ENCODE measurements at regions not wholly inside any gene's neighbourhood (a gene's known extent, or its start where the extent isn't known, plus 50 kb on each side); places are given as distances from the start of the nearest gene placed in this dataset.

- no peak for DNase-seq
These were observed 114.4 kb upstream of the TCERG1L start for GRCh38 chr10:131425752-131426533.

GRCh38 chr10:131426534-131426898, 115.0 kb upstream of the TCERG1L start:
- no peak for DNase-seq

GRCh38 chr10:131427281-131427680, 115.8 kb upstream of the TCERG1L start:
- DNase-seq: no peak

- no peak for DNase-seq
These were observed 116.4 kb upstream of the TCERG1L start for GRCh38 chr10:131427901-131428300.

GRCh38 chr10:131429141-131429540, 117.6 kb upstream of the TCERG1L start:
- DNase-seq: no peak

GRCh38 chr10:131429942-131430341, 118.4 kb upstream of the TCERG1L start:
- DNase-seq: no peak

- no peak for DNase-seq
These were observed 119.3 kb upstream of the TCERG1L start for GRCh38 chr10:131430716-131431412.

GRCh38 chr10:131431533-131431932, 120.0 kb upstream of the TCERG1L start:
- DNase-seq: no peak

- no peak for DNase-seq
These were observed 120.6 kb upstream of the TCERG1L start for GRCh38 chr10:131431978-131432690.

GRCh38 chr10:131433568-131433967, 122.0 kb upstream of the TCERG1L start:
- no peak for DNase-seq

- no peak for DNase-seq
These were observed 123.7 kb upstream of the TCERG1L start for GRCh38 chr10:131435232-131435631.

- no peak for DNase-seq
These were observed 124.4 kb upstream of the TCERG1L start for GRCh38 chr10:131435760-131436457.

GRCh38 chr10:131436458-131436857, 124.9 kb upstream of the TCERG1L start:
- no peak for DNase-seq

- no peak for DNase-seq
These were observed 126.3 kb upstream of the TCERG1L start for GRCh38 chr10:131437556-131438475.

- DNase-seq: no peak
These were observed 127.1 kb upstream of the TCERG1L start for GRCh38 chr10:131438665-131439064.

- DNase-seq: no peak
These were observed 128.2 kb upstream of the TCERG1L start for GRCh38 chr10:131439705-131440104.

- DNase-seq: no peak
These were observed 129.2 kb upstream of the TCERG1L start for GRCh38 chr10:131440405-131441360.

- no peak for DNase-seq
These were observed 130.8 kb upstream of the TCERG1L start for GRCh38 chr10:131442271-131442670.

- DNase-seq: no peak
These were observed 132.8 kb upstream of the TCERG1L start for GRCh38 chr10:131444286-131444685.

- no peak for DNase-seq
These were observed 133.4 kb upstream of the TCERG1L start for GRCh38 chr10:131444862-131445461.
